T-cell (primary cell): ENCODE measurements at regions not wholly inside any gene's neighbourhood (a gene's known extent, or its start where the extent isn't known, plus 50 kb on each side); places are given as distances from the start of the nearest gene placed in this dataset.
"Not testable (repeated sequence)": the region's sequence is repeated elsewhere in the genome, so short reads cannot be mapped to it uniquely, and the experiment has no call there.

Experiments
- ATAC-seq, 4 experiments: fragments of 200-7000 bp in 3 of 4; fragments of 150-1000 bp in 1 of 4; cut with Tn5 transposase; replicated peaks in 1 of 4; 1 replicate in 3 of 4; 2 replicates in 1 of 4; pipeline ENCODE4 v1.10.0; 2021; ENCODE audit warnings: moderate library complexity in 3 of 4, mild to moderate bottlenecking in 2 of 4, moderate number of reproducible peaks in 1 of 4
- CTCF ChIA-PET, 2 donors: fragments of 300-600 bp; sonication (Branson Sonifier 250); formaldehyde crosslinking; loops; one replicate each; lab custom pipeline; 2022; ENCODE audit warnings: antibody characterized with exemption in 2 of 2; lab: Charles Lee
- POLR2A ChIA-PET, 2 donors: fragments of 300-600 bp; sonication (Branson Sonifier 250); formaldehyde crosslinking; loops; one replicate each; lab custom pipeline; 2022; ENCODE audit warnings: antibody characterized with exemption in 2 of 2; lab: Charles Lee
- DNase-seq, 35 experiments: peaks; one replicate each; pipeline versions ENCODE4 v3.0.0 to v3.0.0-alpha.2; 2013 to 2023
- H3K27ac ChIP-seq: one replicate; pipeline ENCODE4 v1.5.1; 2013; ENCODE audit warnings: low read length
- H3K27me3 ChIP-seq, 2 experiments: replicated peaks in 1 of 2; 1 replicate in 1 of 2; 2 replicates in 1 of 2; pipeline versions ENCODE4 v1.6.1 to v1.7.0; 2013; ENCODE audit warnings: low read length in 1 of 2, mixed read lengths in 1 of 2; ENCODE audit not compliant: control insufficient read depth in 2 of 2, insufficient read depth in 2 of 2; ENCODE audit errors: extremely low read depth in 1 of 2
- H3K36me3 ChIP-seq, 2 donors: 1 replicate in 1 of 2; 2 replicates in 1 of 2; pipeline versions ENCODE4 v1.6.1 to v1.7.0; 2013; ENCODE audit warnings: low read length in 1 of 2; ENCODE audit not compliant: control insufficient read depth in 2 of 2, insufficient read depth in 1 of 2; ENCODE audit errors: extremely low read depth in 1 of 2
- H3K4me1 ChIP-seq, 2 experiments: 1 replicate in 1 of 2; 2 replicates in 1 of 2; pipeline versions ENCODE4 v1.6.1 to v1.7.0; 2013; ENCODE audit warnings: low read length in 2 of 2, mixed read lengths in 1 of 2; ENCODE audit not compliant: insufficient read depth in 2 of 2, control insufficient read depth in 1 of 2; ENCODE audit errors: extremely low read depth in 1 of 2
- H3K4me3 ChIP-seq, 2 donors: 1 replicate in 1 of 2; 2 replicates in 1 of 2; pipeline versions ENCODE4 v1.5.1 to v1.7.0; 2013; ENCODE audit warnings: mild to moderate bottlenecking in 2 of 2, low read length in 1 of 2, moderate library complexity in 1 of 2; ENCODE audit not compliant: control insufficient read depth in 1 of 2; ENCODE audit errors: extremely low read depth in 1 of 2
- H3K9me3 ChIP-seq: 2 replicates; pipeline ENCODE4 v1.7.0; 2013
- H3K27ac Mint-ChIP-seq, 2 donors: one replicate each; pipeline ENCODE4 v1.8.0; 2020 to 2021; ENCODE audit warnings: mild to moderate bottlenecking in 2 of 2, mixed read lengths in 2 of 2
- H3K27me3 Mint-ChIP-seq, 2 donors: one replicate each; pipeline ENCODE4 v1.8.0; 2021 to 2022; ENCODE audit warnings: mixed read lengths in 2 of 2
- H3K36me3 Mint-ChIP-seq: one replicate; pipeline ENCODE4 v1.8.0; 2021; ENCODE audit warnings: mixed read lengths
- H3K4me1 Mint-ChIP-seq, 3 donors: one replicate each; pipeline ENCODE4 v1.8.0; 2020 to 2022; ENCODE audit warnings: mixed read lengths in 3 of 3, mild to moderate bottlenecking in 1 of 3
- H3K4me3 Mint-ChIP-seq, 3 donors: one replicate each; pipeline ENCODE4 v1.8.0; 2020 to 2022; ENCODE audit warnings: mild to moderate bottlenecking in 3 of 3, mixed read lengths in 3 of 3, moderate library complexity in 3 of 3
- H3K9me3 Mint-ChIP-seq, 3 donors: one replicate each; pipeline ENCODE4 v1.8.0; 2020 to 2022; ENCODE audit warnings: mixed read lengths in 3 of 3
- WGBS: methylation state at CpG from one replicate; pipeline ENCODE4 v1.1.5; 2013; ENCODE audit warnings: missing lambda C conversion rate; ENCODE audit not compliant: insufficient coverage; 5-methylcytosine and 5-hydroxymethylcytosine counted together

- H3K36me3 ChIP-seq, H3K27me3 Mint-ChIP-seq, H3K4me3 ChIP-seq, H3K9me3 ChIP-seq, DNase-seq, H3K27ac Mint-ChIP-seq, POLR2A ChIA-PET, H3K36me3 Mint-ChIP-seq, ATAC-seq, H3K4me1 Mint-ChIP-seq, H3K4me1 ChIP-seq, H3K4me3 Mint-ChIP-seq, H3K27ac ChIP-seq, H3K9me3 Mint-ChIP-seq: not testable (repeated sequence)
- 42% methylated on average over 6 of the region's 13 CpGs for WGBS
- peaks cover 0 to 17% of the 10 kb centered on the region in 2 experiments for H3K27me3 ChIP-seq
- CTCF ChIA-PET = interaction anchor here in 1 of 2 donors (0.7 kb wide), 1 partner anchor 343 kb away, joined by 4 read pairs; no protein-coding TSS in a partner anchor
Observed at GRCh38 chr12:8399496-8400034, 56.2 kb upstream of the CLEC6A start.

GRCh38 chr12:8403834-8404233 lies 51.9 kb upstream of the CLEC6A start:
- CTCF ChIA-PET = not testable (repeated sequence)

GRCh38 chr12:8404341-8404740 lies 51.4 kb upstream of the CLEC6A start:
- H3K4me1 ChIP-seq, H3K27me3 ChIP-seq, H3K27me3 Mint-ChIP-seq, ATAC-seq, CTCF ChIA-PET, H3K27ac ChIP-seq, POLR2A ChIA-PET, H3K4me3 Mint-ChIP-seq, H3K4me1 Mint-ChIP-seq, H3K9me3 Mint-ChIP-seq, H3K36me3 Mint-ChIP-seq, H3K9me3 ChIP-seq, H3K27ac Mint-ChIP-seq, H3K36me3 ChIP-seq, H3K4me3 ChIP-seq, DNase-seq: not testable (repeated sequence)
- 96% methylated on average over 23 of the region's 26 CpGs for WGBS

More at GRCh38 chr12:8403834-8404233, 51.9 kb upstream of the CLEC6A start:
- H3K27ac ChIP-seq, H3K27me3 ChIP-seq, POLR2A ChIA-PET, H3K4me3 Mint-ChIP-seq, H3K4me1 ChIP-seq, H3K27me3 Mint-ChIP-seq, H3K9me3 Mint-ChIP-seq, H3K9me3 ChIP-seq, DNase-seq, H3K36me3 Mint-ChIP-seq, H3K4me3 ChIP-seq, ATAC-seq, H3K4me1 Mint-ChIP-seq, H3K27ac Mint-ChIP-seq, H3K36me3 ChIP-seq: not testable (repeated sequence)
- WGBS = 81% methylated on average over 2 of the region's 6 CpGs
